GM11168 (cell line): ENCODE measurements at regions not wholly inside any gene's neighbourhood (a gene's known extent, or its start where the extent isn't known, plus 50 kb on each side); places are given as distances from the start of the nearest gene placed in this dataset.

Source experiments
- in situ Hi-C: fragments of 300-500 bp; cut with MboI; formaldehyde crosslinking; loops from one replicate; pipeline ENCODE4 v1.12.0; 2022; ENCODE audit warnings: low sequenced_read_pairs; ENCODE audit not compliant: unreplicated experiment

GRCh38 chr11:19536131-19536530 is 176.5 kb upstream of the NAV2 start:
- in situ Hi-C loops, result no loop called here

- in situ Hi-C loops, result no loop called here
Measured at GRCh38 chr11:19530505-19530904, 182.1 kb upstream of the NAV2 start.

GRCh38 chr11:19526119-19526518 is 186.5 kb upstream of the NAV2 start:
- in situ Hi-C loops, result no loop called here

GRCh38 chr11:19525714-19526113 is 186.9 kb upstream of the NAV2 start:
- in situ Hi-C loops, result no loop called here

GRCh38 chr11:19525276-19525675 is 187.4 kb upstream of the NAV2 start:
- in situ Hi-C loops, result no loop called here

- in situ Hi-C loops, result no loop called here
Measured at GRCh38 chr11:19524171-19524671, 188.4 kb upstream of the NAV2 start.

- in situ Hi-C loops, result no loop called here
Measured at GRCh38 chr11:19520681-19521080, 192.0 kb upstream of the NAV2 start.

GRCh38 chr11:19519912-19520641 is 192.6 kb upstream of the NAV2 start:
- in situ Hi-C loops, result no loop called here

GRCh38 chr11:19519353-19519752 is 193.3 kb upstream of the NAV2 start:
- in situ Hi-C loops, result no loop called here

- in situ Hi-C loops, result no loop called here
Measured at GRCh38 chr11:19513253-19513652, 199.4 kb upstream of the NAV2 start.

GRCh38 chr11:19512618-19513017 is 200.0 kb upstream of the NAV2 start:
- in situ Hi-C loops, result no loop called here

GRCh38 chr11:19511413-19512183 is 201.0 kb upstream of the NAV2 start:
- in situ Hi-C loops, result no loop called here

- in situ Hi-C loops, result no loop called here
Measured at GRCh38 chr11:19511066-19511412, 201.6 kb upstream of the NAV2 start.

- in situ Hi-C loops, result no loop called here
Measured at GRCh38 chr11:19510468-19510867, 202.2 kb upstream of the NAV2 start.

GRCh38 chr11:19509215-19509614 is 203.4 kb upstream of the NAV2 start:
- in situ Hi-C loops, result no loop called here

GRCh38 chr11:19508165-19508564 is 204.5 kb upstream of the NAV2 start:
- in situ Hi-C loops, result no loop called here

- in situ Hi-C loops, result no loop called here
Measured at GRCh38 chr11:19506816-19507486, 205.7 kb upstream of the NAV2 start.

- in situ Hi-C loops, result no loop called here
Measured at GRCh38 chr11:19502691-19503253, 209.9 kb upstream of the NAV2 start.

GRCh38 chr11:19501631-19502030 is 211.0 kb upstream of the NAV2 start:
- in situ Hi-C loops, result no loop called here

GRCh38 chr11:19499999-19500398 is 212.6 kb upstream of the NAV2 start:
- in situ Hi-C loops, result no loop called here
